Bronchial epithelial cell (primary cell): ENCODE measurements at regions not wholly inside any gene's neighbourhood (a gene's known extent, or its start where the extent isn't known, plus 50 kb on each side); places are given as distances from the start of the nearest gene placed in this dataset.

Experiments used
- DNase-seq: peaks from one replicate; pipeline ENCODE4 v3.0.0-alpha.2; 2010; ENCODE audit warnings: low read depth
- FAIRE-seq: peaks from 2 replicates; lab custom pipeline; 2011; peaks lifted over from hg19 to GRCh38; lab: Jason Lieb, UNC
- H3K27me3 ChIP-seq: 2 replicates; pipeline ENCODE4 v1.5.1; 2011; ENCODE audit warnings: low read length; ENCODE audit not compliant: control insufficient read depth, insufficient read depth
- H3K36me3 ChIP-seq: 2 replicates; pipeline ENCODE4 v1.5.1; 2011; ENCODE audit warnings: low read length; ENCODE audit not compliant: control insufficient read depth, insufficient read depth
- H3K4me3 ChIP-seq: 2 replicates; pipeline ENCODE4 v1.5.1; 2011; ENCODE audit warnings: mild to moderate bottlenecking, low read depth, low read length, control low read depth
- CTCF ChIP-seq: IDR thresholded peaks from 2 replicates; pipeline ENCODE4 v1.5.1; 2011; ENCODE audit warnings: mild to moderate bottlenecking, moderate library complexity, low read length, control low read depth, inconsistent platforms; ENCODE audit not compliant: insufficient read depth, severe bottlenecking

DNA sequence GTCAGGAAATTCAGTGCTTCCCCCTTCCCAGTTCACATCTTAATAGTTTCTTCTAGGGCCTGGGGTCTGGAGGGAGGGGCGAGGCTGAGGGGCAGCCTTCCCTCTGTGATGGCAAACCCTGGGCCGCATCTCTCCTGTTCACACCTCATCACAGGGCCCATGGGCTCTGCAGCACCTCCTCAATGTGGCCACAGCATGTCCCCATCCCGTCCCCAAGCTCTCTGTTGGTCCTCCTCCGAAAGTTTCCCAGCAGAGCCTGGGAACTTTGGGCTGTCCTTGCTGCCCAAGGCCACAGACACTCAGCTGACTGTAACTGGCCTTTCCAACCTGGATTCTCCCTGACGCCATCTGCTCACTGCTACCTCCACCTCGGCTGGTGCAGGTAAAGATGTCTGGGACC lies 112.7 kb upstream of the PTPRM start:
- no peak for TF ChIP-seq CTCF
- DNase-seq (no peak), FAIRE-seq (no peak)
- Histone ChIP-seq H3K36me3 (no peaks in the 10 kb centered on the region), H3K27me3 (no peaks in the 10 kb centered on the region), H3K4me3 (no peak overlapping the region)

GRCh38 chr18:7456376-7456775 lies 110.7 kb upstream of the PTPRM start:
- no peaks in the 10 kb centered on the region for H3K27me3 ChIP-seq

GRCh38 chr18:7457262-7457661 lies 109.9 kb upstream of the PTPRM start:
- Histone ChIP-seq H3K36me3 (no peaks in the 10 kb centered on the region), H3K4me3 (no peak overlapping the region), H3K27me3 (no peaks in the 10 kb centered on the region)
- FAIRE-seq = no peak
- no peak for DNase-seq
- no peak for TF ChIP-seq CTCF

More at GRCh38 chr18:7456376-7456775, 110.7 kb upstream of the PTPRM start:
- DNase-seq (no peak), FAIRE-seq (no peak)
- no peak overlapping the region for H3K4me3 ChIP-seq
- no peak for TF ChIP-seq CTCF
- H3K36me3 ChIP-seq = no peaks in the 10 kb centered on the region

DNA sequence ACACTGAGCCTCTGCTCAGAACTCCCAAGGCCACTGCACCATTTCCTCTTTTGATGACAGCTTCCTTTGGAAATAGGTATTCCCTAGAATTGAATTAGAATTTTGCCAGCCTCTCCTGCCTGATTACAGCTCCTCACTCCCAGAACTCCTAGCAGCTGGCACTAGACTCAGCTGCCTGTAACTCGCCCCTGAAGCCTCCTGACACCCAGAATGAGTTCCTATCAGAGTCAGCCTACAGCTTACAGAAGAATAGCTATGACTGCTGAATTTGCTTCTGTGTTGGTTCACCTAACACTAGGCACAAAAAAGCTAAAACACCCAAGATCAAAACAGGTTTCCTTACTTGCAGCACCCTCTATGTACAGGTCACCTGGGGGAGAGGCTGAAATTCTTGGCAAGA lies 108.2 kb upstream of the PTPRM start:
- TF ChIP-seq CTCF = no peak
- no peak overlapping the region for H3K4me3 ChIP-seq
- DNase-seq (no peak), FAIRE-seq (no peak)
- H3K27me3 ChIP-seq = no peaks in the 10 kb centered on the region
- no peaks in the 10 kb centered on the region for H3K36me3 ChIP-seq

- DNase-seq = no peak
- H3K36me3 ChIP-seq = no peaks in the 10 kb centered on the region
- no peaks in the 10 kb centered on the region for H3K27me3 ChIP-seq
- no peak overlapping the region for H3K4me3 ChIP-seq
- peak; percentile 52 for FAIRE-seq
- TF ChIP-seq CTCF = no peak
These were observed 107.0 kb upstream of the PTPRM start for GRCh38 chr18:7459851-7460770.
